8988T (cell line): ENCODE measurements at regions not wholly inside any gene's neighbourhood (a gene's known extent, or its start where the extent isn't known, plus 50 kb on each side); places are given as distances from the start of the nearest gene placed in this dataset.

Experiments used
- DNase-seq: peaks from one replicate; pipeline ENCODE4 v3.0.0; 2011

DNA sequence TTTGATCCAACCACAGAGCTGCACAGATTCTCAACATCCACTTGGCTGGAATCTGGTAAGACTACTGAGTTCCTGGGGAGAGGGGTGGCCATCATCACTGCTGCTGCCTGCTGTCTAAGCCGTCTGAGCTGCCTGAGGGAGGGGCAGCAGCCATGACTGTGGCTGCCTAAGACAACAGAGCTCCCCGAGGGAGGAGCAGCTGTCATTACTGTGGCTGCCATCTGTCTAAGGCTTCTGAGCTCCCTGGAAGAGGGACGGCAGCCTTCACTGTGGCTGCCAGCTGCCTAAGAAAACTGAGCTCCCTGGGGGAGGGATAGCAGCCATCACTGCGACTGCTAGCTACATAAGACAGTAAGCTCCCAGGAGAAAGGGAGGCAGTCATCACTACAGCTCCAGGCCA is 584.4 kb downstream of the NR4A2 start:
- no peak for DNase-seq

- no peak for DNase-seq
Observed at GRCh38 chr2:155747531-155747930, 585.0 kb downstream of the NR4A2 start.

GRCh38 chr2:155733091-155733853 is 599.2 kb downstream of the NR4A2 start:
- no peak for DNase-seq

- no peak for DNase-seq
Observed at GRCh38 chr2:155730804-155731203, 601.7 kb downstream of the NR4A2 start.

DNA sequence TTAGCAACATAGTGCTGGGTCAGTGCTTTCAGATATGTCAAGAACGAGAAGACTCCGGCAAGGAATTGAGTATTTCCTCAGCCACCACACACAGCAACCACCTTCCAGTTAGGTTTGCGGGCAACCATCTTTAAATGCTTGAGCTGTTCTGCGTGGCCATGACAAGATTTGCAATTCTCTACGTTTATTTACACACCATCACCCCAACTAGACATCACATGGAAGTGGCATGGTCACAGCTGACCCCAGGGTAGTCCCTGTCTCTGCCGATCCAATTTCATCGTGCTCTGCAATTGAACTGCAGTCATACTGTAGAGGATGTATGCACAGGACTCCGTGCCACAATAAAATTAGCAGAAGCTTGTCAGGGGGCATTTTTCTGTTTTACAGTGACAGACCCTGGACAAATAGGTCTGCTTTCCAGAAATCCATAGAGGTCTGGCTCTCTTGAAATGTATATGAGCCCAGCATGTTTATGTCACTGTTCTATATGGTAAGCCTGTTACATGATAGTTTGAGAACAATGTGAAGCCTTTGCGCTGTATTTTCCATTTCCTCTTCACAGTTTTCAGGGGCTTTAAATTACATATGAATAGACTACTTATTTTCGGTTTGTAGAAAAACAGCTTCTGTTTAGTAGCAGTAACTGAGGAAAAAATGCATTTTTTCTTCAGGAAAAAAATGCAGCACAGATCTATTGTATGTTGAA is 605.2 kb downstream of the NR4A2 start:
- DNase-seq = no peak

DNA sequence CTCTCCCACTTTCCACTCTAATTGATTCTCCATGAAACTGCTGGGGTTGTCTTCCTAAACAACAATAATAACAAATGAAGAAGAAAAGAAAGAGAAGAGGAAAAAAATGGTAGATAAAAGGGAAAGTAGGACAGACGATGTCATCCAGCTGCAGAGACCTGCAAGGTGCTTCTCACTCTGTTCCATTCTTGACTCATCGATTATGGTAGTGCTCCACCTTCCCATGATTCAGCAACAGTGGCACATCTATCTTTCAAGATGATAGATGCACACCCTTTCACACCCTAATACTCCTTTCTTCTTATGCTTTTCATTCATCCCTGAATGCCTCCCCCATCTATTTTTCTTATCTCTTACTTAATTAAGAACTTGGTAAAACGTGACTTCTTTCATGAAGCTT is 610.2 kb downstream of the NR4A2 start:
- no peak for DNase-seq

- no peak for DNase-seq
Observed at GRCh38 chr2:155715705-155716104, 616.8 kb downstream of the NR4A2 start.

GRCh38 chr2:155714983-155715382 is 617.5 kb downstream of the NR4A2 start:
- DNase-seq = no peak

GRCh38 chr2:155708071-155708470 is 624.5 kb downstream of the NR4A2 start:
- no peak for DNase-seq

GRCh38 chr2:155703917-155704316 is 628.6 kb downstream of the NR4A2 start:
- DNase-seq = no peak

- no peak for DNase-seq
Observed at GRCh38 chr2:155703048-155703447, 629.5 kb downstream of the NR4A2 start.

GRCh38 chr2:155701721-155702120 is 630.8 kb downstream of the NR4A2 start:
- DNase-seq = no peak

DNA sequence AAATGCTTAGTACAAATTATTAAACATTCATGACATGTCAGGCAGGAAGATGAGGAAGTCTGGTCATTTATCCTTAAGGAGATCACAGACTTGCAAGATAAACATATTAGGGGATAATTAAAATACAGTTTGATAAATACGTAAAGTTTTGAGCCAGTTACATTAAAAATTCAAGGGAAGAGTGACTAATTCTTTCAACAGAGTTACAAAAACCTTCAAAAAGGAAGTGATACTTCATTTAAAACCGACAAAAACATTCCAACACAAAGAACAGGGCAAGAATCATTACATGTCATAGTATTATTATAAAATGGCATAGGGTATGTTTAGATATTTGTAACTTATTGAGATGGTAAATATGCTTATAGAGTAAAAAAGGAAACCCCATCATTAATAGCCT is 636.0 kb downstream of the NR4A2 start:
- DNase-seq = no peak

GRCh38 chr2:155695505-155695904 is 637.0 kb downstream of the NR4A2 start:
- no peak for DNase-seq

- no peak for DNase-seq
Observed at GRCh38 chr2:155692856-155693255, 639.7 kb downstream of the NR4A2 start.

GRCh38 chr2:155692106-155692505 is 640.4 kb downstream of the NR4A2 start:
- DNase-seq = no peak

DNA sequence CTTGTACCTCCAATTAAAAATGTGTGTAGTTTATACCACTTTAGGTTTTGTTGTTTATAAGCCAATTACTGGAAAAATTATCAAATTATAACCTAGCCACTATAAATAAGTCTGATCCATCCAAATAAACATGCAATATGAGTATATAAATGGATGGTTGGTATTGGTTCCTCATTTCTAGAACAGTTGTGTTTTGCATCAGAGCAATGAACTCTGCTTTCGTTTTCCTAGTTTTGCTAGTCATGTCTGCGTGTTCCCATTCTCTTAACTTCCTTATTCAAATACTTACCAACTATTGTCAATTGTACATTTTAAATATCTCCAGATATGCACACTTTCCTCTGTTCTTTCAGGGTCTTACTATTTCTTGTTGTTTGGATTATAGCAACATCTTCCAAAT is 641.7 kb downstream of the NR4A2 start:
- no peak for DNase-seq

DNA sequence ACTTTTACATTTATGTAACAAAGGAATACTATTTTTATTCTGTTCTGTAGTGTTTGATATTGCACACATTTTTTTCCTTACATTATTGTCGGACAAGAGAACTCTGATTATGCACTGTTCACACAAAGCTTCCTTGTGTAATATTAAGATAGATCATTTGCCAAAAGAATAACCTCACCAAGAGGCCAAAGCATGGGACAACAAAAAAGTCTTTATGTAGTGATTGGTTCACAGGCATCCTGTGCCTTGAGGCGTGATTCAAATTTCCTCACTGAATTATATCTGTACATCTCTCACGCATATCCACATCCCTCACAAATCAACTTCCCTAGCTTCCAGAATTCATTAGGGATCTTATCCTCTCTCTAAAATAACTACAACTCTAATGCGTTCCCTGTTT is 642.7 kb downstream of the NR4A2 start:
- no peak for DNase-seq

- no peak for DNase-seq
Observed at GRCh38 chr2:155687181-155687580, 645.3 kb downstream of the NR4A2 start.

DNA sequence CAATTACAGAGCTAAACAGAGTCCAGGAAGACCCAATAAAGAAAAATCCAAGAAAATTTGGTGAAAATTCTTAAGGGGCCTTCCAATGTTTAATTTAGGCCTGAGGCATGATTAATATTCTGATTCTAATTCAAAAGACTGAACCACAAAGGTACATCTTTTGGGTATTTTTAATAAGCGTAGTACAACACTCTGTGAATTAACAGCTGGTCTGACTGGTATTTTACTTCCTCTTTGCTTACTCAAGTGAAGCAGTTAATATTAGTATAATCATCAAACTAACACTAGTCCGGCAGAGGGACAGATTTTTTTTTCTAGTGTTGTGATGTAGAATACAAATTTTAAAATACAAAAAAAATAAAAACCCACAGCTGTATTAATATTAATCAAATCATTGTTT is 652.9 kb downstream of the NR4A2 start:
- no peak for DNase-seq

GRCh38 chr2:155675920-155676319 is 656.6 kb downstream of the NR4A2 start:
- DNase-seq = no peak

GRCh38 chr2:155665704-155666103 is 666.8 kb downstream of the NR4A2 start:
- DNase-seq = no peak

- no peak for DNase-seq
Observed at GRCh38 chr2:155663265-155663664, 669.3 kb downstream of the NR4A2 start.

DNA sequence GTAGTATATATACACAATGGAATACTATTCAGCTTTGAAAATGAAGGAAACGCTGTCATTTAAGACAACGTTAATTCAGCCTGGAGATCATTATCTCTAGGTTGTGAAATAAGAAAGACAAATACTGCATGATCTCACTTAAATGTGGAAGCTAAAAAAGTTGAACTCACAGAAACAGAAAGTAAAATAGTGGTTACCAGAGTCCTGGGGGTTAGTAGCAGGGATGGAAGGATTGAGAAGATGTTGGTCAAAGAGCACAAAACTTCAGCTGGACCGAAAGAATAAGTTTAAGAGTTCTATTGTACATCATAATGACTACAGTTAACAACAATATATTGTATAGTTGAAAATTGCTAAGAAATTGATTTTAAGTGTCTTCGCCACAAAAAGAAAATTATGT is 670.3 kb downstream of the NR4A2 start:
- DNase-seq = no peak

DNA sequence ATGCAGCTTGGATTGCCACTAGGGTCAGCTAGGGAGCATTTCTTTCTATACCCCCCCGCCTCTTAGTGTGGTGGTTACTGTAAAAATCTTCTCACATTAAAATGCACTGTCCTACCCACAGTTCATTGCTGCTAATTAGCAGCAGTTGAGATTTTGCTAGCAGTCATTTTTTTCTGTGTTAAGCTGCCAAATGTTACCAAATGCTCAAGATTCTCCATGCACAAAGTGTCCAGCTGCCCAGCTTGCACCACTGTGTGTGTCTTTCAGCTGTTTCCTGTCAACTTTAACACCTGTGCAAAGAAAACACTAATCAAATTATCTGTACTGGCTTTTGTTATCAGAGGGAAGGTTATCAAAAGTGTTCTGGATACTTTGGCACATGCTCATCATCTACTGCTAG is 679.3 kb downstream of the NR4A2 start:
- no peak for DNase-seq
